Mononuclear cell (primary cell): ENCODE measurements at regions not wholly inside any gene's neighbourhood (a gene's known extent, or its start where the extent isn't known, plus 50 kb on each side); places are given as distances from the start of the nearest gene placed in this dataset.

Source experiments
- H3K27me3 ChIP-seq: 2 replicates; pipeline ENCODE4 v1.6.0; 2011; ENCODE audit warnings: low read length, control low read depth; ENCODE audit not compliant: insufficient read depth
- H3K4me1 ChIP-seq: 2 replicates; pipeline ENCODE4 v1.5.1; 2011; ENCODE audit warnings: mild to moderate bottlenecking, low read length, control low read depth; ENCODE audit not compliant: insufficient read depth
- H3K4me3 ChIP-seq: 2 replicates; pipeline ENCODE4 v1.5.1; 2011; ENCODE audit warnings: mild to moderate bottlenecking, low read length, moderate library complexity
- H3K9me3 ChIP-seq: 2 replicates; pipeline ENCODE4 v1.5.1; 2011; ENCODE audit warnings: low read depth, mild to moderate bottlenecking, control low read depth, low read length

- no peaks in the 10 kb centered on the region for H3K9me3 ChIP-seq
- no peak overlapping the region for H3K4me3 ChIP-seq
- H3K27me3 ChIP-seq = no peaks in the 10 kb centered on the region
- H3K4me1 ChIP-seq = no peaks in the 10 kb centered on the region
Measured at GRCh38 chr12:127657036-127657435, 609.9 kb upstream of the TMEM132C start.

GRCh38 chr12:127660961-127661360 lies 606.0 kb upstream of the TMEM132C start:
- H3K4me3 ChIP-seq = no peak overlapping the region

GRCh38 chr12:127663716-127664115 lies 603.3 kb upstream of the TMEM132C start:
- Histone ChIP-seq H3K4me1 (no peaks in the 10 kb centered on the region), H3K4me3 (no peak overlapping the region), H3K9me3 (no peaks in the 10 kb centered on the region), H3K27me3 (no peaks in the 10 kb centered on the region)

More at GRCh38 chr12:127660961-127661360, 606.0 kb upstream of the TMEM132C start:
- Histone ChIP-seq H3K9me3 (no peaks in the 10 kb centered on the region), H3K27me3 (no peaks in the 10 kb centered on the region), H3K4me1 (no peaks in the 10 kb centered on the region)

GRCh38 chr12:127664901-127665300 lies 602.1 kb upstream of the TMEM132C start:
- H3K9me3 ChIP-seq = no peaks in the 10 kb centered on the region
- no peaks in the 10 kb centered on the region for H3K4me1 ChIP-seq
- H3K4me3 ChIP-seq = no peak overlapping the region
- no peaks in the 10 kb centered on the region for H3K27me3 ChIP-seq

- no peaks in the 10 kb centered on the region for H3K27me3 ChIP-seq
- no peaks in the 10 kb centered on the region for H3K9me3 ChIP-seq
- H3K4me3 ChIP-seq = no peak overlapping the region
- H3K4me1 ChIP-seq = no peaks in the 10 kb centered on the region
Measured at GRCh38 chr12:127667131-127667685, 599.8 kb upstream of the TMEM132C start.

- no peaks in the 10 kb centered on the region for H3K9me3 ChIP-seq
- no peaks in the 10 kb centered on the region for H3K27me3 ChIP-seq
- no peaks in the 10 kb centered on the region for H3K4me1 ChIP-seq
- H3K4me3 ChIP-seq = no peak overlapping the region
Measured at GRCh38 chr12:127670294-127670693, 596.7 kb upstream of the TMEM132C start.

GRCh38 chr12:127670796-127671195 lies 596.2 kb upstream of the TMEM132C start:
- Histone ChIP-seq H3K4me3 (no peak overlapping the region), H3K4me1 (no peaks in the 10 kb centered on the region)

GRCh38 chr12:127675936-127676335 lies 591.0 kb upstream of the TMEM132C start:
- H3K9me3 ChIP-seq = no peaks in the 10 kb centered on the region

More at GRCh38 chr12:127670796-127671195, 596.2 kb upstream of the TMEM132C start:
- no peaks in the 10 kb centered on the region for H3K9me3 ChIP-seq
- H3K27me3 ChIP-seq = no peaks in the 10 kb centered on the region

GRCh38 chr12:127677537-127678131 lies 589.3 kb upstream of the TMEM132C start:
- no peak overlapping the region for H3K4me3 ChIP-seq
- no peaks in the 10 kb centered on the region for H3K4me1 ChIP-seq
- H3K27me3 ChIP-seq = no peaks in the 10 kb centered on the region
- H3K9me3 ChIP-seq = no peaks in the 10 kb centered on the region

More at GRCh38 chr12:127675936-127676335, 591.0 kb upstream of the TMEM132C start:
- no peaks in the 10 kb centered on the region for H3K4me1 ChIP-seq
- H3K4me3 ChIP-seq = no peak overlapping the region
- H3K27me3 ChIP-seq = no peaks in the 10 kb centered on the region

- Histone ChIP-seq H3K27me3 (no peaks in the 10 kb centered on the region), H3K4me3 (no peak overlapping the region), H3K9me3 (no peaks in the 10 kb centered on the region), H3K4me1 (no peaks in the 10 kb centered on the region)
Measured at GRCh38 chr12:127678945-127679344, 588.0 kb upstream of the TMEM132C start.

- Histone ChIP-seq H3K27me3 (no peaks in the 10 kb centered on the region), H3K4me1 (no peaks in the 10 kb centered on the region), H3K9me3 (no peaks in the 10 kb centered on the region), H3K4me3 (no peak overlapping the region)
Measured at GRCh38 chr12:127680516-127680915, 586.5 kb upstream of the TMEM132C start.

- Histone ChIP-seq H3K4me1 (no peaks in the 10 kb centered on the region), H3K27me3 (no peaks in the 10 kb centered on the region), H3K4me3 (no peak overlapping the region)
Measured at GRCh38 chr12:127681151-127681754, 585.7 kb upstream of the TMEM132C start.

GRCh38 chr12:127685491-127685890 lies 581.5 kb upstream of the TMEM132C start:
- no peaks in the 10 kb centered on the region for H3K9me3 ChIP-seq
- no peak overlapping the region for H3K4me3 ChIP-seq
- no peaks in the 10 kb centered on the region for H3K4me1 ChIP-seq
- H3K27me3 ChIP-seq = no peaks in the 10 kb centered on the region

More at GRCh38 chr12:127681151-127681754, 585.7 kb upstream of the TMEM132C start:
- no peaks in the 10 kb centered on the region for H3K9me3 ChIP-seq

GRCh38 chr12:127685931-127686330 lies 581.0 kb upstream of the TMEM132C start:
- Histone ChIP-seq H3K9me3 (no peaks in the 10 kb centered on the region), H3K27me3 (no peaks in the 10 kb centered on the region), H3K4me1 (no peaks in the 10 kb centered on the region), H3K4me3 (no peak overlapping the region)

- H3K4me3 ChIP-seq = no peak overlapping the region
- H3K9me3 ChIP-seq = no peaks in the 10 kb centered on the region
- no peaks in the 10 kb centered on the region for H3K4me1 ChIP-seq
- no peaks in the 10 kb centered on the region for H3K27me3 ChIP-seq
Measured at GRCh38 chr12:127687181-127687580, 579.8 kb upstream of the TMEM132C start.
